Osteoblast (primary cell): ENCODE measurements at regions not wholly inside any gene's neighbourhood (a gene's known extent, or its start where the extent isn't known, plus 50 kb on each side); places are given as distances from the start of the nearest gene placed in this dataset.

Experiments used
- DNase-seq: peaks from one replicate; pipeline ENCODE4 v3.0.0; 2011; ENCODE audit warnings: low spot score, mixed read lengths; ENCODE audit not compliant: insufficient read length; ENCODE audit errors: missing footprints
- H2AFZ ChIP-seq: 2 replicates; pipeline ENCODE4 v1.6.0; 2011; ENCODE audit warnings: mild to moderate bottlenecking, low read length
- H3K27ac ChIP-seq: 2 replicates; pipeline ENCODE4 v1.5.1; 2011; ENCODE audit warnings: mild to moderate bottlenecking, low read depth, low read length, moderate library complexity
- H3K27me3 ChIP-seq: 2 replicates; pipeline ENCODE4 v1.6.0; 2012; ENCODE audit warnings: mild to moderate bottlenecking, control low read depth, inconsistent platforms, low read length, moderate library complexity; ENCODE audit not compliant: insufficient read depth
- H3K36me3 ChIP-seq: 2 replicates; pipeline ENCODE4 v1.5.1; 2011; ENCODE audit warnings: mild to moderate bottlenecking, low read length, control low read depth, moderate library complexity; ENCODE audit not compliant: insufficient read depth
- H3K4me1 ChIP-seq: 2 replicates; pipeline ENCODE4 v1.5.1; 2011; ENCODE audit warnings: mild to moderate bottlenecking, low read length, control low read depth, moderate library complexity; ENCODE audit not compliant: insufficient read depth
- H3K4me2 ChIP-seq: 2 replicates; pipeline ENCODE4 v1.6.0; 2011; ENCODE audit warnings: mild to moderate bottlenecking, low read length; ENCODE audit not compliant: insufficient read depth
- H3K4me3 ChIP-seq: fragments of 200-600 bp; sonication (generic); 3 replicates; pipeline ENCODE4 v1.5.1; 2012; ENCODE audit warnings: mild to moderate bottlenecking, low read length, inconsistent platforms; ENCODE audit not compliant: insufficient read depth
- H3K79me2 ChIP-seq: 2 replicates; pipeline ENCODE4 v1.6.0; 2012; ENCODE audit warnings: mild to moderate bottlenecking, low read length, control low read depth, inconsistent platforms; ENCODE audit not compliant: insufficient read depth
- H3K9me3 ChIP-seq: 2 replicates; pipeline ENCODE4 v1.5.1; 2011; ENCODE audit warnings: low read depth, low read length, control low read depth
- H4K20me1 ChIP-seq: 2 replicates; pipeline ENCODE4 v1.6.0; 2012; ENCODE audit warnings: mild to moderate bottlenecking, low read length, control low read depth; ENCODE audit not compliant: insufficient read depth
- CTCF ChIP-seq: IDR thresholded peaks from 2 replicates; pipeline ENCODE4 v1.5.1; 2011; ENCODE audit warnings: mild to moderate bottlenecking, low read depth, low read length, moderate library complexity; ENCODE audit errors: extremely low read depth

- H3K9me3 ChIP-seq: no peaks in the 10 kb centered on the region
- no peak overlapping the region for H2AFZ ChIP-seq
- H3K27me3 ChIP-seq: no peaks in the 10 kb centered on the region
- no peak for DNase-seq
- H3K79me2 ChIP-seq: no peaks in the 10 kb centered on the region
- H3K27ac ChIP-seq: no peak overlapping the region
- no peaks in the 10 kb centered on the region for H4K20me1 ChIP-seq
- no peak overlapping the region for H3K4me2 ChIP-seq
- no peaks in the 10 kb centered on the region for H3K36me3 ChIP-seq
- H3K4me1 ChIP-seq: peaks cover 31% of the 10 kb centered on the region
- TF ChIP-seq CTCF: no peak
- no peak overlapping the region for H3K4me3 ChIP-seq
These were observed 191.1 kb upstream of the CTAGE1 start for GRCh38 chr18:22608847-22609246.

- no peak overlapping the region for H3K4me3 ChIP-seq
- no peak for TF ChIP-seq CTCF
- no peaks in the 10 kb centered on the region for H3K27me3 ChIP-seq
- DNase-seq: peak; percentile 41
- peak overlapping the region; percentile 1 for H3K4me2 ChIP-seq
- no peaks in the 10 kb centered on the region for H3K9me3 ChIP-seq
- H3K79me2 ChIP-seq: no peaks in the 10 kb centered on the region
- peak overlapping the region; percentile 18 for H3K27ac ChIP-seq
- no peaks in the 10 kb centered on the region for H3K36me3 ChIP-seq
- no peaks in the 10 kb centered on the region for H4K20me1 ChIP-seq
- peak overlapping the region; percentile 9 for H2AFZ ChIP-seq
- peaks cover 28% of the 10 kb centered on the region for H3K4me1 ChIP-seq
These were observed 191.9 kb upstream of the CTAGE1 start for GRCh38 chr18:22609642-22610041.

- H3K4me2 ChIP-seq: peak overlapping the region; percentile 50
- peak; percentile 35 for DNase-seq
- no peaks in the 10 kb centered on the region for H4K20me1 ChIP-seq
- no peaks in the 10 kb centered on the region for H3K9me3 ChIP-seq
- no peaks in the 10 kb centered on the region for H3K36me3 ChIP-seq
- H3K4me1 ChIP-seq: peaks cover 17% of the 10 kb centered on the region
- TF ChIP-seq CTCF: no peak
- no peaks in the 10 kb centered on the region for H3K27me3 ChIP-seq
- no peak overlapping the region for H3K4me3 ChIP-seq
- no peaks in the 10 kb centered on the region for H3K79me2 ChIP-seq
- H3K27ac ChIP-seq: no peak overlapping the region
- H2AFZ ChIP-seq: peak overlapping the region; percentile 41
These were observed 195.5 kb upstream of the CTAGE1 start for GRCh38 chr18:22613058-22613690.

GRCh38 chr18:22613788-22614187 is 196.1 kb upstream of the CTAGE1 start:
- Histone ChIP-seq H2AFZ (no peak overlapping the region), H3K4me2 (peak overlapping the region; percentile 50), H4K20me1 (no peaks in the 10 kb centered on the region), H3K27me3 (no peaks in the 10 kb centered on the region), H3K9me3 (no peaks in the 10 kb centered on the region), H3K4me1 (peaks cover 17% of the 10 kb centered on the region), H3K79me2 (no peaks in the 10 kb centered on the region), H3K27ac (no peak overlapping the region), H3K4me3 (no peak overlapping the region), H3K36me3 (no peaks in the 10 kb centered on the region)
- DNase-seq: peak; percentile 68
- no peak for TF ChIP-seq CTCF
